ENCODE measurements at regions not wholly inside any gene's neighbourhood (a gene's known extent, or its start where the extent isn't known, plus 50 kb on each side); places are given as distances from the start of the nearest gene placed in this dataset.

DNA sequence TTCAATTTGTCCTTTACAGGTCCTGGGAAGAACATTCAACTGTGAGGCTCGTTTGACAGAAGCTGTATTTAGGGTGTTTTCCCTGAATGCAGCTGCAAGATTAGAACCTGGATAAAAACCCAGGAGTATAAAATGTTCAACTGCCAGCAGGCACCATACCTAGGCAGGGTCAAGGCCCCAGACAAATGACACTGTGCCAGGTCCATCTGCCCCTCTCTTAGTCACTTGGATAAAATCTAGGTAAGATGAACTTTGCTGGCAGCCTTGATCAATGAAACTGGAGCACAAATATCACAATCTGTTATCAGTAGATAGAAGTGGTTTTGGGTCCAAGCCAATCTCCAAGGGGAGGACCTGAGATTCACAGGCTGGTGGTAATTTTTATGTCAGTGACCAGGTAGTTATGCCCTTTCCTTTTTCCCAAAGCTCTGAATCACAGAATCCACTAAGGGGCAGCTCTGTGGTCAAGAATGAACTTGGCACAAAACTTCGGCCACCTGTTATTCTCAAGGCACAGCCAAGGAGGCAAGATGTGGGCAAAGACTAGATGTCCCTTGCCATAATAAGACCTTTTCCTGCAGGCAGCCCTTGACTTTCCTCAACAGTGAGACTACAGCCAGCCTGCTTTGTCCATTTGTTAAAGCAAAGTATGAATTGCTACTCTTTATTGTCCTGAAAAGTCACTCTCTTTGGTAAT is 501.0 kb downstream of the PPARGC1A start:
- DNase-seq, result no peak

DNA sequence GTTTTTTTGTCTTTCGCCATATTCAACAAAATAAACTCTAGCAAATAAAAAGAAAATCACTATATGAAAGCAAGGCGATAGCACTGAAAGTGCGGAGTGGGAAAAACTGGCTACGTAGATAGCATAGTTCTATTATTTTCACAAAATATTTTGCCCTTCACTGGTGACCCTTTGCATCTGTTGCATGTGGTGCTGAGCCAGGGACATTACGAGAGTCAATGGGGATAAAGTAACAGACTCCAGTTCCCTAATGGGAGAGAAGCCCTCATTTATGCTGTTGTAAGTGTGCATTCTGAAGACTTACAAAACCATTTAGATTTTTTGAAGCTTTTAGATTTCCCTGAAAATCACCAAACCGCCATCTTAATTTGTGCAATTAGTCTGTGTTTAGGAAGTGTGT is 501.6 kb downstream of the PPARGC1A start:
- no peak for DNase-seq

DNA sequence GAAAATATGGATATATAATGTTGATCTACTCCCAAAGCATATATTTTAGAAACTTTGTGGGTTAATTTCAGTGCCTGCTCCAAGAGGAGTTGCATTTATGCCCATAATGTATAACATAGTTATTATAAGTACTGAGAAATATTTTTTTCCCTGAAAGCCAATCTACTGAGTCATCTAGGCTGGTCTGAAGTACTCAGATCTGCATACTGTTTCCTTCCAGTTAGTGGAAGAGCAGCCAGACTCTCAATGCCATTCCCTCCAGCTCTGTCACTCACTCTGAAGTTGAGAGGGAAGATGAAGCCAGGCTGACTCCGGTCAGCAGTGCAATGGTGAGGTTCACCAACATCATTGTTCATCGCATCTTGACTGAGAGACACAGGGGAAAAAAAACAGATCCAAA is 505.1 kb downstream of the PPARGC1A start:
- DNase-seq, result no peak

DNA sequence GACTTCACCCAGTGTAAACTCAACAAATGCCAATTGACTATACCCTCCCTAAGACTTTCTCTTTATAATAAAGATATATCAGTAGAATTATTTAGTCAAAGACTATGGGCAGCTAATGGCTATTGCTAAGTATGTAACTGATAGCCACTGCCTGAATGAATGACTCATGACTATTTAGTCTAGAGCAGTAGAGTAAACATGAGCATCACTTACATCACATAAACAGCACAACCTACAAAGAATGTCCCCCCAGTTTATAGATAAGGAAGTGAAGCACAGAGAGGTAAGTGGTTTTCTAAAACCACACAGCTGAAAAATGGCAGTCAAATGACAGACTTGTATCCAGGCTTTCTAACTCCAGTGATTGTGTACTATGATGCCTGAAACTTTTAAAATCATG is 507.0 kb downstream of the PPARGC1A start:
- no peak for DNase-seq

DNA sequence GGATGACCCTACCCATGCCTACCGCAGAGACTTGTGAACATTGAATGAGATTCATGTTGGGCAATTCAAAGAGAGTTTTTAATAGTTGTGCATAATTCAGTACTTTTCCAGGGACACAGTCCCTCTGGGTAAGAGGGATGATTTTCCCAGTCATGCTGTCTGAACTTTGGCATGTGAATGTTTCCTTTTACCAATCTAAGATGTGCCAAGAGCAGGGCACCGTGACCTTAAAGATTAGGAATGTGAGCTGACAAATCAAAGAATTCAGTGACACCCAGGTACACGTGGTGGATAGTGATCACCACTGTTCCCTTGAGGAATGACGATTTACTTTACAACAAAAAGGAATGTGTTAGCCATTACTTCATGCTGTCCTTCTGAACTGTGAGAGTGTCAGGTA is 515.6 kb downstream of the PPARGC1A start:
- no peak for DNase-seq

DNA sequence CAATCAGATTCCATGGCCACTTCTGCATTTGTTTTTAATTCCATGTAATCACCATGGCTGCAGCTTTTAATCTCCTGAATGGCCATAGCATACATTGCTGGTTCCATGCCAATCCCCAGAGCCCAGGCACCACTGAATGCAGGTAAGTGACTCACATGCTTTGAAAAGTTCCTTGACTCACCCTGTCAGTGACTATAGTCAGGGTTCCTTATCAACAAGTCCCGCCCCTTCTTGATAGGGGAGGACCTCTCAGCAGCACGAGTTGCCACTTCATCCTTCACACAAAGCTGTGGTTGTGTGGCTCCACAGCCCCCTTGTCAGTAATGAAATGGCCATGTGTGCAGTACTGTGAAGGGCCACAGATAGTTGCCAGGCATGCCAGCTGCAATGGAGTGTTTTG is 516.6 kb downstream of the PPARGC1A start:
- no peak for DNase-seq

DNA sequence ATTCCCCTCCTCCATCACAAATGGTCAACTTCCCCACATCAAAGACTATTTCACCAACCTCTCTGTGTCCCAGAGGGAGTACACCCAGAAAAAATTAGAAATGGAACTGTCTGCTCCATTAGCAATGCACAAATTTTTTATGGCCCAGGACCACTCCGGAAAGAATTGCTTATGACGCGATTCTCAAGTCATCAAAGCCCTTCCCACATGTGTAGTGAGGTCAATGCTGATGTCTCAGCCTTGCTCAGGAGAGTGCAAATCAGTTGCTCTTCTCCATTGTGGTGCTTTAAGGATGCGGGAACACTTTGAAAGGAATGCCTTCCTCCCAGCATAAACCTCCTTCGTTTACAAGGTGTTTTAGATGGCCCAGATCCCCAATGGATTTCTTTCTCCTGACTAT is 518.3 kb downstream of the PPARGC1A start:
- DNase-seq, result no peak

DNA sequence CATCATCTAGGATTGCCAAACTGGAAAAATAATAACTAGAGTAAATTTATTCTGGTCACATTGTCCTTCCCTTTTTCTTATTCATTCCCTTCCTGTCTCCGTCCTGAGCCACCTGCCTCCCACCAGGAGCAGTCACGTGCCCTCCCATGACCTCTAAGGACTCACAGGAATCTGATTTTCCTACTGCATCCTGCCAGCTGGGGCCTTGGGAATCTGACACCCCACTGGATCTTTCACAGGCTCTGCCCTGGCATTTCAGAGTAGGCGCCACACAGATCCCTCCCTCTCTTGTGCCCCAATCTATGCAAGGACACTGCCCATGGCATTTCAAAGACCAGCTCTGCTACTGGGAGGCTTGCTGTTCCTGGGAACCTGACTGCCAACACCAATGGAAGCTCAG is 520.5 kb downstream of the PPARGC1A start:
- no peak for DNase-seq

DNA sequence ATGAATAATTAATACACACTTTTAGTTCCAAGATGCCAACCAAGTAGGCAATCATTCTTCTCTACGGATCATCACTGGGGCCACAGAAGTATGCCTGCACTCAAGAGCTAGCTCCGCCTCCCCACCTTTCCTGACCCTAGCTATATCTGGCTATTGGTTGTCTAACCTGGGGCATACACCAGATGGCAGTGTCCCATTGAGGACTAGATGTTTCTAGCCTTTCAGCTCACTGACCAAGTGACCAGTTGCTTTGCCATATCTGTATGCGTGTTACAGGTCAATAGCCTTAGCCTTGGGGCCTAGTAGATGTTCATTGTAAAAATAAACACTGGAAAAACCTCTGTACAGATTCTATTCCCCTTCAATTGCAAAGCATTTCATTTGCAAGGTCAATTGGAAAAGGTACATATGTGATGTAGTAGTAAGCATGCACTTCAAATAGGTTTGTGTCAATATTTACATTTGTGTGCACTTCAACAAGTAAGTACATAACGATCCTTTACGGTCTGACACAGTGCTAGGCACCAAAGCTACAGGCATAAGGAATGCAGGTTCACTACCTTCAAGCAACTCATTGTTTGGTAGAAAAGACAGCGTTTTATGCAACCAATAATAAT is 521.7 kb downstream of the PPARGC1A start:
- no peak for DNase-seq

DNA sequence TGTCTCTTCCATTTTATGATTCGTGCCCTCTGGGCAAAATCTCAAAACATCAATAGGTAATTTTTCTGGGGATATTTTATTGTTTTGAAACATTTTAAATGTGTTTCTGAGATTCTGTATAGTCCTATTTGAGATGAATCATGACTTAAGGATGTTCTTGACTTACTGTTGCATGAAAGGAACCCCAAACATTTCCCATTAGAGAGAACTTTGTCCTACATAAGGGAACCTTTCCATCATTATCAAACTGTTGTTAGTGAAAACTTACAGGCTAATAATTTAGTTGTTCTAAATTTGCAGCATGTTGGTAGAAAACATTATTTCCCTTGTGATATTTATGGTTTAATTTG is 523.3 kb downstream of the PPARGC1A start:
- DNase-seq, result no peak

DNA sequence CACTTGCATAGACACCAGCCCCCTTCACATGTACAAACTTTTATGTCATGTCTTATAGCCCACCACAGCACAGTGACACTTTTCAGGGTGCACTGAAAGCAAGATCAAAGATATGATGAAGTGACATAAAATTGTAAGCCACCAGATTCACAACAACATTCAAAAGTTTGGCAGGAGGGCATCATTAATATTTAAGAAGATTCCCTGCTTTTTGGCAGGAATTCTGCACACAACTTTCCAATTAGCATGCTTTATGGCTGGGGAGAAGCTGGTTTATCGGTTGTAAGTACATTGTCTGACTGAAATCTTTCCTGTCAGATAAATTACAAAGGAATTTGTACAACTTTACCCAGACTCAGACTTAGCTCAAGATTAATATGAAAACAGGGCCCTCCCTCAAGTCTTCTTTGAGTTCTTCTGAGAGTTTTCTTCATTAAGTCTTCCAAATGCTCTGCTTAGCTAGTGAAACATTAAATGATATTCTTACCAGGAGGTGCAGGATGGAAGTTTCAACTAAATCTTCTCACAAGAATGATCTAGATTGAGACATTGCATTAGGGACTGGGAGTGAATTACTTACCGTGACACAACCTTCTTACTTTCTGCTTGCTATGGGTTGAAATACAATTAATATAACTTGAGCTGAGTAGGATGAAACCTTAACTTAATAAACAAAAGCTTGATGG is 523.8 kb downstream of the PPARGC1A start:
- no peak for DNase-seq

DNA sequence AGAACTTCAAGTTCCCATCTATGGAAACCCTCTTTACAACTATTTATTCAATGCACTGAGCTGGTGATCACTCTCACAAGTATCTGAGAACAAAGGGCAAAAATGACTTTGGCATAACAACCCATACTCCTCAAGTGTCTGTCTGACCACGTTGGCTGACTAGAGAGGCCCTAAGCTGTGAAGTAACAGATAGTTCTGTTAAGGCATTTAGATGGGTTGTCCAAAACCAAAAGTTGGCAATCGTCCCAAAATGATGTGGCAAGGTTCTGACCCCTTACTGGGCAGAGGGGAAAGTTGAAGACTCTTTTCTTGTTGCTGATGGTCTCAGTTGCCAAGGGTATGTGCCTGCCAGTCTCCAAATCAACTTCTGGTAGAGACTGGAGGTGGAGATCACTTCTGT is 524.8 kb downstream of the PPARGC1A start:
- no peak for DNase-seq

DNA sequence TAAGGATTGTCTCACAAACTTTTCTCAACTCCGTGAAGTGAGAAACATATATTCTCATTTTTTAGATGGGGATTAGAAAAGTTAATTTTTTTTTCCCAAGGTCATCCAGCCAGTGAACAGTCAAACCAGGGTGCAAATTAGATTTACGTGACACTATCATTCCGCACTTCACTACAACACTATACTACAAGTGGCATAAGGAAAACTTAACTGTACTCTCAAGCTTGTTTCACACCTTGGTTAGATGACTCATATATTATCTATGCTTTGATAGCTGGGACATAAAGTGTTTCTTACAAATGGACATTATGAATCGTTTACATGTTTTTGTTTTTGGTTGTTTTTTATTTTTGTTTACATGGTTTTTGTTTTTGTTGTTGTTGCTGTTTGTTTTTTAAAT is 525.7 kb downstream of the PPARGC1A start:
- DNase-seq, result no peak

DNA sequence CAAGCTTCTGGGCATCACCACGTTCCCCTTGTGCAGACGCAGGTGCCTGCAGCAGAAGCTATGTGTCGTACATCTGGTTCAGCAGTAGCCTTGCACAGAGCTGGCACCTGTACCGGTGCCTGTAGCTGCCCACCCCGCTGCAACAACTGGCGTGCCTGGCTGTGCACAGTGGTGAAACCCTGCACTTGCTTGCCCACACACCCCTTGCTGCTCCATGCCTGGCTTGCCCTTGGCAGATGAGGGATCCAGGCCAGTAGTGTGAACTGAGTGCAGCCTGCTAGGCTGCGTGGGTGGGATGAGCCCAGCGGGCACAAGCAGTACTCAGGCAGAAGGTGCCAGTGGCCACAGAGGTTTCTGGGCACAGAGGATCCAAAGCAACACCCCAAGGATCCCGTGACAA is 528.4 kb downstream of the PPARGC1A start:
- no peak for DNase-seq

DNA sequence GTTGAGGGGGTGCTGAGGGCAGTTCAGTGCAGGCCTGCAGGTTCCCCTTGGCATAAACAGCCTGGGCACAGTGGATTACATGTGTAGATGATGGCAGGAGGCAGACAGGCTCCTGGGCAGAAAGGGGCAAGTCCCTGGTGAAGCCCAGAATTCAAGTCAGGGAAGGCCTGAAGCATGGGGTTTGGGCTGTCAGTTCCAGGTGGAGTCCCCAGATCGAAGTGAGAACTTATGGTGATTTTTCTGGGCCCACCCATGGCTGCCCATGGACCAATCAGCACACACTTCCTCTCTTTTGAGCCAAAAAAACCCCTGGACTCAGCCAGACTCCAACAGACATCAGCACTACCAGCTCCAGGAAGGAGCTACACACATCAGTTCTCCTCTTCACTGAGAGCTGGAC is 529.1 kb downstream of the PPARGC1A start:
- DNase-seq, result no peak

DNA sequence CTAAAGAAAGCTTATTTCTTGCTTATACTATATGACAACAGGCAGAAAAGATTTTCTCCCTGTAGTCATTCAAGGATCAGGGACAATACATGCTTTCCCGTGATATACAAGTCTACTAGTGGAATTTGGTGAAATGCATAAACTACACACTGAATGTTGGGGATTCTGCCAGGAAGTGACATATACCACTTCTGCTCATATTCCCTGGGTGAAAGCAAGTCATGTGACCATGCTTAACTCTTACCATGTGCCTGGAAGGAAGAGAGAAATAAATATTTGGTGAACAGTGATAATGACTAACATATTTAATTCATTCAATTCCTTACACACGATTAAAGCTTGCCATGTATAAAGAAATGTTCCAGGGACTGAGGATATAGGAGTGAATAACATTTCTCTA is 534.6 kb downstream of the PPARGC1A start:
- no peak for DNase-seq

DNA sequence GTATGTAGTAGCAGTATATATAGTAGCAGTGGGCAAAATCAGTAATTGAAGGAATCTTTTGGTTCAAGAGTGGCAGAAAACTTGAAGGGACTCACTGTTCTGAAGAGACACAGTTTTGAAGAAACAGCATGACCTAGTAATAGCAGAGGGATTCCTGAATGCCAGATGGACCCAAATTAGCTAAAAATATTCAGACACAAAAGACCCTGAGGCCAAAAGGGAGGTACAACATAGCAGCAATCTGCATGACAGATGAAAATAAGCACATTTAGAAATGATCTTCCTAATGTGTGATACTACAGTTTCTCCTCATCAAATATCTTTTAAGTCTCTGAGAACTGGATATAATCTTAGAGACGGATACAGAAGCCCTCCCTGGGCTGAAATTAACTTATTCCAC is 536.6 kb downstream of the PPARGC1A start:
- DNase-seq, result no peak

DNA sequence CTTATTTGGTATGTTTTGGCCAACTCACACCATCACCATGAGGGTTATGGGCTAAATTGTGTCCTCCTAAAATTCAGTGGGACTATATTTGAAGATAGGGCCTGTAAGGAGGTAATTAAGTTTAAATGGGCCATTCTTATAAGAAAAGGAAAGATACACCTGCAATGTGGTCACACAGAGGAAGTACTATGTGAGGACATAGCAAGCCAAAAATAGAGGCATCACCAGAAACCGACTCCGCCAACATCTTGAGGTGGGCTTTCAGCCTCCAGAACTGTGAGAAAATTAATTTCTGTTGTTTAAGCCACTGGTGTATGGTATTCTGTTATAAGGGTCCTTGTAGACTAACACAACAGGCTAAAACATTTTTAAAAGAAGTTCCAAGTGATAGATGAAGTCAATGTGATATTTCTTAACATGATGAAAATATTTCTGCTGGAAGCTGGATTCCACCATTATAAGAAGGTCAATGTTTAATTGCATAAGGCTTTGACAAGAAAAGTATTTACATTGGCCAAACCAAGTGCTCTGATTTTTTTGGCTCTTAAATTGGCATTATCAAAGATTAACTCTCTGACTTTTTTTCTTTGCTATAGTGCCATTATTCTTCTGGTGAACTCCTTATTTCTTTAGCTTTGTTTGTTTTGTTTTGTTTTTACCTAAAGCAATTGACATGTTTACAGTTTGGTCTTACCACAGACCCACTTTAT is 540.9 kb downstream of the PPARGC1A start:
- DNase-seq, result no peak

DNA sequence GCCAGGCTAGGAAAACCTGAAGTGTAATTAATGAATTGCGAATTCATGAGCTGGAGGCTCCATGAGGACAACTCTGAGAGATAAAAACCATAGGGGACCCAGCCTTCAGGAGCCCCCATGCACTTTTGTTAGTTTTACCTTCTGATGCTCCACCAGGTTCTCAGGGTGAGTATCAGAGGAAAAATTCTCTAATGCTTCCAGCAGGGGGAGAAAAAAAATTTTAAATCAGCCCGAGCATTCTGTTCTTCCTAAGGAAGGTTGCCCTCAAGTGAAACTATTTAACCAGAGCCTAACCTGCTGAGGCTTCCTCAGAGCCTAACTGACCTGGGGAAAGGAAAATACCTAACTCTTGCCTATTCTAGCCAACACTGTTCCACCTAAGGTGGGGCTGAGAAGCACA is 552.6 kb downstream of the PPARGC1A start:
- no peak for DNase-seq

DNA sequence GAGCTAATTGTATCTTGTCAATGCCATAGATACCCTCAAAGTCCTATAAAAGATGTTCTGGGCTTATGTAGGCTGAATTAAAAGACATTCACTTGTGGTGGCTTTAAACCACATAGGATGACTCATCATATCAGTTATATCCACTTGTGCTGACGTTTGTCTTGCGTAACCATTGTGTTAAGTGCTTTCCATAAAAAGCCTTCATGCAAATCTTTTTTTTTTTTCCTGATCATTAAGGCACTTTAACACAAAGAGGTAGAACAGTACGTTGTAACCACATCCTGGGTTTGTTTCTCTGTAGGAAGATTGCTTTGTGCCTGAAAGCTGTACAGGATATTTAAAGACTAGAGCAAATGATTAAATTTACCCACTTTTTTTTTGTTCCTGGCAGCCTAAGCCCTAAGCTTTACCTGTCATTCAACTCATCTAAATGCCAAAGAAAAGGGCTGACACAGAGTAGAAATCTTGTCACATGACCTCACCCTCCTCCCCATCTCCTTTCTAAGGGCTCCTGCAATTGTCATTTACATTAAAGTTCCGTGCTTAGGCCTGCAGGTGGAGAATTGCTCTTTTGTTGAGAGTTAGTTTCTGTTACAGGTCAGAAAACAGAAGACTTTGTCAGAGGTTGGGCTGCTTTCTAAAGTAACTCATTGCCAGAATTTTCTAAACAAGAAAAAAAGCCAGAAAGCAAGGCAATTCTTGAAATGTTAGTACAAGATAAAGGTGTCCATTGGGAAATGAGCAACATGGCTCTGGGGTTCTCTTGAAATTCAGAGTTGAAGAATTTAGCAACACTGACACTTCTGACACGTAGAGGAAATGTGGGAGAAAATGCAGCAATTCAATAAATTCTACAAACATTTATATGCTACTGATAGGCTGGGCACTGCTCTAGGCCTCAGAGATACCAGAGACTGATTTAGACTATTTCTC is 555.6 kb downstream of the PPARGC1A start:
- DNase-seq, result no peak

DNA sequence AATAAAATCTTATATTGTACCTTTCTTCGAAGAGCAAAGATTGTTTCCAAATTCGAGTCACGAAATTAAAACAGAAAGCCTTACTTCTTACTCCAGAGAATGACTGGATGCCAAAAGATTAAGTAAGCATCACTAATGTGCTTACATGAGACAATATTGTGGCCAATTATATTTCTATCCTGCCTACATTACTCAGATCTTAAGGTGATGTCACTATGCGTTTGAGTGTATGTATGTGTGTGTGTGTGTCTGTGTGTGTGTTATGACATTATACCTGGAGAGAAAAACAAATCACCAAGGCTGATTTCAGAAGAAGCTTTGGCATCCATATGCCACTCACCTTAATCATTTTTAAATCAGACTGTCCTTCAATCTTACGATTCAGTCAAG is 556.3 kb downstream of the PPARGC1A start:
- DNase-seq, result no peak

DNA sequence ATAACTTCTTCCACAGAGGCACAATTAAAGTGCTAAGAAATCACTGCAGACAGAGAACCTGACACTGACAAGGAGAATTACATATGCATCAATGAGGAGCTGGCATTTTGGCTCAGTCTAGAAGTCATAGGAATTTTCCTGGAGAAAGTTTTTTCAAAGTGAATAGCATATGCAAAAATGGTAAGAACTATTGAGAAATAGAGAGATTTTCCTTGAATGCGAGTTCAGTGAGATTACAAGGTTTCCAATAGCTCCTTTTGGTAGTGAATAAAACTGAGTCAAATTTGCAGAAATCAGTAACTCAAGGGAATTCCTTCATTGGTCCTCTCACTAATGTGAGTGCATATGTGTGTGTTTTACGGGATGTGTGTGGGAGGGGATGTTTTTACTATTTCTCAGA is 557.5 kb downstream of the PPARGC1A start:
- DNase-seq, result no peak

DNA sequence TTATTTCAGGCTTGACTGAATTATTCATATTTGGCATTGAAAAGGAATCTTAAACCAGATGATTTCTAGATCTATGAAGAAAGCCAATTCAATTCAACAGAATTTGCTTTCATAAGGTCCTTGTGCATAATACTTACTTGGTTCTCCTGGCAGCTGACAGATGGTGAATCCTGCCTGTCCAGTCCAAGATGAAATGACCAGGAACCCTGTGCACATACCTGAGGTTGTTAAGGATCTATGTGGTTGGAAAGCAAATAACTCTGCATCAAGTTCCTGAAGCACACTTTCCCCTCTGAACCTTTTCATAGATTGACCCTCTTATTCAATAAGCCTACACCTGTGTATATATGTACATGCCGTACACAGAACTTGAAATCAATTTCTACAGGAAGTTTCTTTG is 562.7 kb downstream of the PPARGC1A start:
- DNase-seq, result no peak

All from 8988T (cell line).